ENCODE measurements at regions not wholly inside any gene's neighbourhood (a gene's known extent, or its start where the extent isn't known, plus 50 kb on each side); places are given as distances from the start of the nearest gene placed in this dataset.

- no peak for TF ChIP-seq CTCF (conservative IDR thresholded peaks at IDR 0.05; ENCODE audit: low read depth, low read length)
- TF ChIP-seq EZH2 (IDR thresholded peaks at IDR 0.05; ENCODE audit: low read length, unreplicated experiment), result no peak
- TF ChIP-seq EZH2phosphoT487 (IDR thresholded peaks at IDR 0.05; ENCODE audit: borderline replicate concordance, low read length), result no peak
Observed at GRCh38 chr5:125228363-125229070, 482.1 kb upstream of the ZNF608 start.
